CD8-positive, alpha-beta memory T cell (primary cell): ENCODE measurements at regions not wholly inside any gene's neighbourhood (a gene's known extent, or its start where the extent isn't known, plus 50 kb on each side); places are given as distances from the start of the nearest gene placed in this dataset.

ENCODE experiments used
- CTCF ChIA-PET: fragments of 350-600 bp; sonication (Branson Sonifier 250); formaldehyde crosslinking; loops from one replicate; lab custom pipeline; 2021; ENCODE audit warnings: antibody characterized with exemption; lab: Charles Lee
- POLR2A ChIA-PET: fragments of 350-600 bp; sonication (Branson Sonifier 250); formaldehyde crosslinking; loops from one replicate; lab custom pipeline; 2021; ENCODE audit warnings: antibody characterized with exemption; lab: Charles Lee
- DNase-seq, 5 donors: peaks; one replicate each; pipeline versions ENCODE4 v3.0.0 to v3.0.0-alpha.2; 2020 to 2022; ENCODE audit warnings: mixed read lengths in 1 of 5
- H3K27ac ChIP-seq: one replicate; pipeline ENCODE4 v1.7.0; 2013; ENCODE audit warnings: low read depth, mild to moderate bottlenecking, low read length, moderate library complexity
- H3K27me3 ChIP-seq: 2 replicates; pipeline ENCODE4 v1.7.0; 2013; ENCODE audit warnings: low read length, mild to moderate bottlenecking; ENCODE audit not compliant: insufficient read depth, poor library complexity, severe bottlenecking
- H3K36me3 ChIP-seq: 2 replicates; pipeline ENCODE4 v1.7.0; 2013; ENCODE audit warnings: mild to moderate bottlenecking, low read length, moderate library complexity; ENCODE audit not compliant: insufficient read depth
- H3K4me1 ChIP-seq: 2 replicates; pipeline ENCODE4 v1.7.0; 2013; ENCODE audit warnings: mild to moderate bottlenecking, low read length, moderate library complexity; ENCODE audit not compliant: insufficient read depth
- H3K4me3 ChIP-seq: 2 replicates; pipeline ENCODE4 v1.7.0; 2013; ENCODE audit warnings: mild to moderate bottlenecking, low read length
- H3K9me3 ChIP-seq: 2 replicates; pipeline ENCODE4 v1.7.0; 2013; ENCODE audit warnings: mild to moderate bottlenecking, low read length
- H3K27ac Mint-ChIP-seq, 8 donors: one replicate each; pipeline ENCODE4 v1.8.0; 2020 to 2021; ENCODE audit warnings: mixed read lengths in 8 of 8, mild to moderate bottlenecking in 6 of 8, inconsistent platforms in 3 of 8, moderate library complexity in 3 of 8
- H3K27me3 Mint-ChIP-seq, 2 donors: one replicate each; pipeline ENCODE4 v1.8.0; 2020 to 2021; ENCODE audit warnings: mixed read lengths in 2 of 2, mild to moderate bottlenecking in 1 of 2, moderate library complexity in 1 of 2
- H3K36me3 Mint-ChIP-seq, 3 donors: one replicate each; pipeline ENCODE4 v1.8.0; 2020 to 2021; ENCODE audit warnings: mixed read lengths in 3 of 3, inconsistent platforms in 1 of 3, mild to moderate bottlenecking in 1 of 3
- H3K4me1 Mint-ChIP-seq, 3 donors: one replicate each; pipeline ENCODE4 v1.8.0; 2020 to 2021; ENCODE audit warnings: mixed read lengths in 3 of 3, inconsistent platforms in 1 of 3, mild to moderate bottlenecking in 1 of 3
- H3K4me3 Mint-ChIP-seq, 7 donors: one replicate each; pipeline ENCODE4 v1.8.0; 2020 to 2021; ENCODE audit warnings: mixed read lengths in 7 of 7, mild to moderate bottlenecking in 6 of 7, moderate library complexity in 4 of 7, inconsistent platforms in 2 of 7
- H3K9me3 Mint-ChIP-seq, 5 donors: one replicate each; pipeline ENCODE4 v1.8.0; 2020 to 2022; ENCODE audit warnings: mixed read lengths in 5 of 5, mild to moderate bottlenecking in 3 of 5, moderate library complexity in 2 of 5, inconsistent platforms in 1 of 5

GRCh38 chr13:65302691-65303090 lies 1927.4 kb downstream of the PCDH9 start:
- POLR2A ChIA-PET, result no interaction called here
- Histone ChIP-seq H3K27me3 (no peaks in the 10 kb centered on the region), H3K27ac (no peak overlapping the region), H3K4me1 (no peaks in the 10 kb centered on the region), H3K9me3 (no peaks in the 10 kb centered on the region), H3K36me3 (no peaks in the 10 kb centered on the region), H3K4me3 (no peak overlapping the region)
- Mint-ChIP-seq H3K4me3 (no peak overlapping the region), H3K27me3 (no peaks in the 10 kb centered on the region), H3K36me3 (no peaks in the 10 kb centered on the region), H3K9me3 (peaks cover 2 to 22% (median 4%) of the 10 kb centered on the region in 5 donors), H3K4me1 (no peaks in the 10 kb centered on the region), H3K27ac (no peak overlapping the region)
- CTCF ChIA-PET, result no interaction called here
- DNase-seq, result no peak

GRCh38 chr13:65301506-65301905 lies 1928.6 kb downstream of the PCDH9 start:
- H3K36me3 ChIP-seq, result no peaks in the 10 kb centered on the region
- DNase-seq, result no peak
- ChIA-PET POLR2A (no interaction called here), CTCF (no interaction called here)
- Mint-ChIP-seq H3K27ac (no peak overlapping the region), H3K4me3 (no peak overlapping the region), H3K9me3 (peaks cover 0 to 24% (median 2%) of the 10 kb centered on the region in 5 donors), H3K36me3 (no peaks in the 10 kb centered on the region), H3K27me3 (no peaks in the 10 kb centered on the region), H3K4me1 (no peaks in the 10 kb centered on the region)
- H3K4me1 ChIP-seq, result no peaks in the 10 kb centered on the region
- H3K27ac ChIP-seq, result no peak overlapping the region
- H3K27me3 ChIP-seq, result no peaks in the 10 kb centered on the region
- no peaks in the 10 kb centered on the region for H3K9me3 ChIP-seq
- no peak overlapping the region for H3K4me3 ChIP-seq

- DNase-seq, result no peak
- POLR2A ChIA-PET, result no interaction called here
- CTCF ChIA-PET, result no interaction called here
- H3K4me3 Mint-ChIP-seq, result no peak overlapping the region
- H3K27me3 ChIP-seq, result no peaks in the 10 kb centered on the region
- no peak overlapping the region for H3K4me3 ChIP-seq
- no peaks in the 10 kb centered on the region for H3K4me1 ChIP-seq
- H3K36me3 Mint-ChIP-seq, result no peaks in the 10 kb centered on the region
- H3K27me3 Mint-ChIP-seq, result no peaks in the 10 kb centered on the region
- no peak overlapping the region for H3K27ac ChIP-seq
- H3K36me3 ChIP-seq, result no peaks in the 10 kb centered on the region
- peaks cover 1 to 24% (median 2%) of the 10 kb centered on the region in 5 donors for H3K9me3 Mint-ChIP-seq
- H3K9me3 ChIP-seq, result no peaks in the 10 kb centered on the region
- H3K4me1 Mint-ChIP-seq, result no peaks in the 10 kb centered on the region
- H3K27ac Mint-ChIP-seq, result no peak overlapping the region
Observed at GRCh38 chr13:65300220-65300619, 1929.9 kb downstream of the PCDH9 start.

GRCh38 chr13:65293530-65294198 lies 1936.5 kb downstream of the PCDH9 start:
- no peaks in the 10 kb centered on the region for H3K4me1 Mint-ChIP-seq

DNA sequence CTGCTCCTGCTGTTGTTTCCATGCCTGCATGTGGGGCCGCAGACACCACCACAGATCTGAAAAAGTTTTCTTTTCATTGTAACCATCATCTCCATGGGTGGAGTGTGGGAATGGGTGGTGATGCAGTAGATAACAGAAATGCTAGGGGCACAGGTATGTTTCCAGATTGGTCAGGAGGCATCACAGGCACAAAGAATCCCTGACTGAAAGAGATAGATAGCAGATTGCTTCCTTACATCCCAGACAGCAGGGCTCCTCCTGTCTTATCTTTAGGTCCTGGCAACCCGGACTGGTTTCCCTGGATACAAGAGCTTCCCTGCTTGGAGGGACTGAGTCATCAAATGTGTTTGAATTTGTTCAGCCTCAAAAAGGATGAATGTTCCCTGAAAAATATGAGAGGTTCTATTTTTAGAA lies 1937.6 kb downstream of the PCDH9 start:
- ChIA-PET POLR2A (no interaction called here), CTCF (no interaction called here)
- Mint-ChIP-seq H3K4me1 (no peaks in the 10 kb centered on the region), H3K4me3 (no peak overlapping the region), H3K27me3 (no peaks in the 10 kb centered on the region), H3K27ac (no peak overlapping the region), H3K36me3 (no peaks in the 10 kb centered on the region), H3K9me3 (peaks cover 0 to 16% (median 5%) of the 10 kb centered on the region in 5 donors)
- no peaks in the 10 kb centered on the region for H3K36me3 ChIP-seq
- no peak overlapping the region for H3K27ac ChIP-seq
- no peaks in the 10 kb centered on the region for H3K27me3 ChIP-seq
- no peak for DNase-seq
- no peaks in the 10 kb centered on the region for H3K4me1 ChIP-seq
- H3K9me3 ChIP-seq, result no peaks in the 10 kb centered on the region
- no peak overlapping the region for H3K4me3 ChIP-seq

More at GRCh38 chr13:65293530-65294198, 1936.5 kb downstream of the PCDH9 start:
- Mint-ChIP-seq H3K27me3 (no peaks in the 10 kb centered on the region), H3K4me3 (no peak overlapping the region), H3K36me3 (no peaks in the 10 kb centered on the region), H3K9me3 (peaks cover 0 to 20% (median 5%) of the 10 kb centered on the region in 5 donors), H3K27ac (no peak overlapping the region)
- Histone ChIP-seq H3K4me3 (no peak overlapping the region), H3K36me3 (no peaks in the 10 kb centered on the region), H3K4me1 (no peaks in the 10 kb centered on the region), H3K27me3 (no peaks in the 10 kb centered on the region), H3K27ac (no peak overlapping the region), H3K9me3 (no peaks in the 10 kb centered on the region)
- ChIA-PET CTCF (no interaction called here), POLR2A (no interaction called here)
- no peak for DNase-seq

- Histone ChIP-seq H3K4me1 (no peaks in the 10 kb centered on the region), H3K4me3 (no peak overlapping the region), H3K27me3 (no peaks in the 10 kb centered on the region), H3K9me3 (no peaks in the 10 kb centered on the region), H3K36me3 (no peaks in the 10 kb centered on the region), H3K27ac (no peak overlapping the region)
- ChIA-PET CTCF (no interaction called here), POLR2A (no interaction called here)
- DNase-seq, result no peak
- Mint-ChIP-seq H3K9me3 (peaks cover 5 to 15% (median 10%) of the 10 kb centered on the region in 5 donors), H3K27ac (no peak overlapping the region), H3K4me3 (no peak overlapping the region), H3K4me1 (no peaks in the 10 kb centered on the region), H3K27me3 (no peaks in the 10 kb centered on the region), H3K36me3 (no peaks in the 10 kb centered on the region)
Observed at GRCh38 chr13:65287405-65287804, 1942.7 kb downstream of the PCDH9 start.

- no peak for DNase-seq
- no peaks in the 10 kb centered on the region for H3K27me3 Mint-ChIP-seq
- H3K9me3 ChIP-seq, result no peaks in the 10 kb centered on the region
- H3K4me3 ChIP-seq, result no peak overlapping the region
- H3K36me3 Mint-ChIP-seq, result no peaks in the 10 kb centered on the region
- no peaks in the 10 kb centered on the region for H3K36me3 ChIP-seq
- H3K27me3 ChIP-seq, result no peaks in the 10 kb centered on the region
- no peak overlapping the region for H3K27ac ChIP-seq
- H3K4me3 Mint-ChIP-seq, result no peak overlapping the region
- ChIA-PET CTCF (no interaction called here), POLR2A (no interaction called here)
- H3K4me1 Mint-ChIP-seq, result no peaks in the 10 kb centered on the region
- H3K27ac Mint-ChIP-seq, result no peak overlapping the region
- peaks cover 15 to 48% (median 16%) of the 10 kb centered on the region in 5 donors for H3K9me3 Mint-ChIP-seq
- no peaks in the 10 kb centered on the region for H3K4me1 ChIP-seq
Observed at GRCh38 chr13:65275838-65276630, 1954.1 kb downstream of the PCDH9 start.

DNA sequence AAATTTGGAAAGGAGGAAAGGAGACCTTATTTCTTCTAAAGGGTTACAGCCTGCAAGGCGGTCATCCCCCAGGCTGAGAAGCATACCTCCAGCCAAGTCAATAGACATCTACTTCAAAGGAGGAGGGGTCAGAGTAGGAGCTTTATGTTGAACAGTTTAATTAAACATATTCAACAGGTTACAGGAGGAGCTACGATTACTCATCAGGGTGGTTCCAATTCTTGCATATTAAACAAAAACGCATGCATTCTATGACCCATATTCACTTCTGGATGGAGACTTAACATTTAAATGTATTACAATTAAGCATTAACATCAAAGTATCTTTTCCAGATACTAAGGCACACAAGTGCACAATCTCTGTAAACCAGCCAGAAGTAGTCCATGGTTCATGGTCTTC lies 1955.0 kb downstream of the PCDH9 start:
- no peaks in the 10 kb centered on the region for H3K27me3 Mint-ChIP-seq
- ChIA-PET POLR2A (no interaction called here), CTCF (no interaction called here)
- Histone ChIP-seq H3K4me1 (no peaks in the 10 kb centered on the region), H3K27me3 (no peaks in the 10 kb centered on the region), H3K27ac (no peak overlapping the region), H3K4me3 (no peak overlapping the region), H3K36me3 (no peaks in the 10 kb centered on the region), H3K9me3 (no peaks in the 10 kb centered on the region)
- H3K36me3 Mint-ChIP-seq, result no peaks in the 10 kb centered on the region
- H3K9me3 Mint-ChIP-seq, result peaks cover 15 to 51% (median 16%) of the 10 kb centered on the region in 5 donors
- H3K27ac Mint-ChIP-seq, result no peak overlapping the region
- no peak overlapping the region for H3K4me3 Mint-ChIP-seq
- H3K4me1 Mint-ChIP-seq, result no peaks in the 10 kb centered on the region
- DNase-seq, result no peak
